Naive thymus-derived CD8-positive, alpha-beta T cell (primary cell): ENCODE measurements at regions not wholly inside any gene's neighbourhood (a gene's known extent, or its start where the extent isn't known, plus 50 kb on each side); places are given as distances from the start of the nearest gene placed in this dataset.
"Not testable (repeated sequence)": the region's sequence is repeated elsewhere in the genome, so short reads cannot be mapped to it uniquely, and the experiment has no call there.

Source experiments
- ATAC-seq, 2 donors: fragments of 150-1000 bp; cut with Tn5 transposase in 1 of 2; sonication (Bioruptor Pico), chemical (Tn5 transposase) in 1 of 2; 1 replicate in 1 of 2; 2 replicates in 1 of 2; pipeline ENCODE4 v1.10.0; 2021; ENCODE audit warnings: mild to moderate bottlenecking in 2 of 2, moderate library complexity in 2 of 2
- POLR2A ChIA-PET: fragments of 350-600 bp; sonication (Branson Sonifier 250); formaldehyde crosslinking; loops from one replicate; lab custom pipeline; 2021; ENCODE audit warnings: antibody characterized with exemption; lab: Charles Lee
- DNase-seq, 10 donors: peaks; one replicate each; pipeline versions ENCODE4 v3.0.0 to v3.0.0-alpha.2; 2020 to 2022
- H3K27ac Mint-ChIP-seq, 10 donors: one replicate each; pipeline ENCODE4 v1.8.0; 2020 to 2022; ENCODE audit warnings: mild to moderate bottlenecking in 10 of 10, mixed read lengths in 10 of 10, moderate library complexity in 4 of 10, inconsistent platforms in 1 of 10
- H3K27me3 Mint-ChIP-seq, 5 donors: one replicate each; pipeline ENCODE4 v1.8.0; 2021 to 2022; ENCODE audit warnings: mixed read lengths in 5 of 5
- H3K36me3 Mint-ChIP-seq, 3 donors: one replicate each; pipeline ENCODE4 v1.8.0; 2020 to 2022; ENCODE audit warnings: mixed read lengths in 3 of 3, mild to moderate bottlenecking in 2 of 3, inconsistent platforms in 1 of 3
- H3K4me1 Mint-ChIP-seq, 4 donors: one replicate each; pipeline ENCODE4 v1.8.0; 2021 to 2022; ENCODE audit warnings: mixed read lengths in 4 of 4
- H3K4me3 Mint-ChIP-seq, 10 donors: one replicate each; pipeline ENCODE4 v1.8.0; 2020 to 2022; ENCODE audit warnings: mild to moderate bottlenecking in 10 of 10, mixed read lengths in 10 of 10, moderate library complexity in 6 of 10, inconsistent platforms in 1 of 10
- H3K9me3 Mint-ChIP-seq, 9 donors: one replicate each; pipeline ENCODE4 v1.8.0; 2020 to 2022; ENCODE audit warnings: mixed read lengths in 9 of 9, mild to moderate bottlenecking in 3 of 9, inconsistent platforms in 1 of 9, moderate library complexity in 1 of 9

DNA sequence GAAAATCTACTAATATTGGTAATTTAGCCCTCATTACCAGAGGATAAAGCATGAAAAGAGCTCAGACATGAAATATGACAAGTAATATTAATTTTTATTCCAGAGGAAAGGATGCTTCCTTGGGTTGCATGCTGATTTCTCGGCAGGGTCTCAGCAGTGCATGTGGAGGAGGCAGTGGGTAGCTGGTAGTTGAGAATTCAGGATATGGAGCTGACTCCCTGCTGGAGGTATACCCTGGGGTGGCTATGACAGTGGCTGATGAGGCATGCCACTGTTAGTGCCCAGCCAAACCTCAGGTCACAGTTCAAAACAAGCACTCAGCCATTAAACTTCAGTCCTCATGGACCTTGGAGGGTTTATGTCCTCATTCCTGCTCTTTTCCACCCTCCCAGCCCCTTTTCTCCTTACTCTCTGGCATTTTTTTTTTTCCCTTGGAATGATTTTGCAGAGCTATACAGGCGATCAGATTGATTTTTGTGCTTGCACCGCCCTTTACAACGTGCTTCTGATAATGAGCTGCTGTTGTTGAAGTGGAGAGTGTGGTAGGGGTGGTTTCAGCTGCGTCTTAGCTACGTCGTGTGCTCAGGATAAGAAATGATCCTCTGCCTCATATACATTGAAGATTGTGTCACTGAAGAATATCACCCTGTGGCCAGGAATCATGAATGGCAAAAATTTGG lies 761.9 kb upstream of the MMS22L start:
- H3K36me3 Mint-ChIP-seq = no peaks in the 10 kb centered on the region
- H3K27ac Mint-ChIP-seq = no peak overlapping the region
- H3K9me3 Mint-ChIP-seq = peaks cover 0 to 9% (median 0%) of the 10 kb centered on the region in 9 donors
- peaks cover 0 to 12% (median 0%) of the 10 kb centered on the region in 5 donors for H3K27me3 Mint-ChIP-seq
- DNase-seq (no peak), ATAC-seq (no peak)
- no peaks in the 10 kb centered on the region for H3K4me1 Mint-ChIP-seq
- POLR2A ChIA-PET = no interaction called here
- H3K4me3 Mint-ChIP-seq = no peak overlapping the region

- ATAC-seq (no peak), DNase-seq (no peak)
- Mint-ChIP-seq H3K27ac (no peak overlapping the region), H3K36me3 (no peaks in the 10 kb centered on the region), H3K9me3 (peaks cover 0 to 9% (median 0%) of the 10 kb centered on the region in 9 donors), H3K4me1 (no peaks in the 10 kb centered on the region), H3K4me3 (no peak overlapping the region), H3K27me3 (no peaks in the 10 kb centered on the region)
- POLR2A ChIA-PET = no interaction called here
These were observed 764.1 kb upstream of the MMS22L start for GRCh38 chr6:98047164-98047563.

GRCh38 chr6:98047871-98048270 lies 764.9 kb upstream of the MMS22L start:
- no peaks in the 10 kb centered on the region for H3K4me1 Mint-ChIP-seq
- DNase-seq (no peak), ATAC-seq (no peak)
- H3K9me3 Mint-ChIP-seq = peaks cover 0 to 9% (median 0%) of the 10 kb centered on the region in 9 donors
- H3K36me3 Mint-ChIP-seq = no peaks in the 10 kb centered on the region
- no peak overlapping the region for H3K27ac Mint-ChIP-seq
- POLR2A ChIA-PET = no interaction called here
- H3K4me3 Mint-ChIP-seq = no peak overlapping the region
- no peaks in the 10 kb centered on the region for H3K27me3 Mint-ChIP-seq

GRCh38 chr6:98054453-98054852 lies 771.4 kb upstream of the MMS22L start:
- Mint-ChIP-seq H3K27me3 (no peaks in the 10 kb centered on the region), H3K4me3 (no peak overlapping the region), H3K27ac (no peak overlapping the region), H3K36me3 (no peaks in the 10 kb centered on the region), H3K9me3 (peaks cover 0 to 4% (median 0%) of the 10 kb centered on the region in 9 donors), H3K4me1 (no peaks in the 10 kb centered on the region)
- DNase-seq (no peak), ATAC-seq (no peak)
- POLR2A ChIA-PET = no interaction called here

GRCh38 chr6:98056955-98057354 lies 773.9 kb upstream of the MMS22L start:
- no peaks in the 10 kb centered on the region for H3K27me3 Mint-ChIP-seq
- POLR2A ChIA-PET = no interaction called here

DNA sequence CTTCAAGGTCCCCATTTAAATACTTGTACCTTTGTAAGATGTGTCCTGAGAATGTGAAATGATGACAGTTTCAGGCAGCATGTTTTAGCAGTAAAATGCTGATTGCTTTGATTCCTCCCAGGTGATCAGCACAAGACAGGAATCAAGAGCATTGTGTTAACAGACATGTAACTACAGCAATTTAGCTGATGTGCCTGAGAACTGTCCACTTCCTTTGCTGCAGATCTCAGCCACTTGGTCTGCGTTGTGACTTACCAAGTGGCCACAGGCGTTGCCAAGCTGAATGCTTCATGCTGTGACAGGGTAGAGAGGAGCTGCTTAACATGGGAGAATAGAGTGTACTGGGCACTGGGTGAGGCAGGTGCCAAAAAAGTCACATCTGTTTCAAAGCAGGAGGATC lies 767.0 kb upstream of the POU3F2 start:
- Mint-ChIP-seq H3K9me3 (peaks cover 2 to 21% (median 6%) of the 10 kb centered on the region in 9 donors), H3K36me3 (no peaks in the 10 kb centered on the region), H3K27me3 (peaks cover 0 to 3% (median 0%) of the 10 kb centered on the region in 5 donors), H3K4me1 (no peaks in the 10 kb centered on the region), H3K27ac (no peak overlapping the region), H3K4me3 (no peak overlapping the region)
- ATAC-seq (no peak), DNase-seq (no peak)
- POLR2A ChIA-PET = no interaction called here

More at GRCh38 chr6:98056955-98057354, 773.9 kb upstream of the MMS22L start:
- DNase-seq (no peak), ATAC-seq (no peak)
- Mint-ChIP-seq H3K36me3 (no peaks in the 10 kb centered on the region), H3K4me1 (no peaks in the 10 kb centered on the region), H3K9me3 (peaks cover 0 to 6% (median 0%) of the 10 kb centered on the region in 9 donors), H3K27ac (no peak overlapping the region), H3K4me3 (no peak overlapping the region)

DNA sequence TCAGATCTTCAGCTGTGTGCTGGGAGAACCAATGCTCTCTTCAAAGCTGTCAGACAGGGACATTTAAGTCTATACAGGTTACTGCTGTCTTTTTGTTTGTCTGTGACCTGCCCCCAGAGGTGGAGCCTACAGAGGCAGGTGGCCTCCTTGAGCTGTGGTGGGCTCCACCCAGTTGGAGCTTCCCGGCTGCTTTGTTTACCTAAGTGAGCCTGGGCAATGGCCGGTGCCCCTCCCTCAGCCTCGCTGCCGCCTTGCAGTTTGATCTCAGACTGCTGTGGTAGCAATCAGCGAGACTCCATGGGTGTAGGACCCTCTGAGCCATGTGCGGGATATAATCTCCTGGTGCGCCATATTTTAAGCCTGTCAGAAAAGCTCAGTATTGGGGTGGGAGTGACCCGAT lies 745.8 kb upstream of the POU3F2 start:
- H3K27ac Mint-ChIP-seq, POLR2A ChIA-PET, H3K4me3 Mint-ChIP-seq, DNase-seq, H3K27me3 Mint-ChIP-seq, H3K4me1 Mint-ChIP-seq, ATAC-seq, H3K36me3 Mint-ChIP-seq: not testable (repeated sequence)
- H3K9me3 Mint-ChIP-seq = peaks cover 8 to 40% (median 11%) of the 10 kb centered on the region in 9 donors

DNA sequence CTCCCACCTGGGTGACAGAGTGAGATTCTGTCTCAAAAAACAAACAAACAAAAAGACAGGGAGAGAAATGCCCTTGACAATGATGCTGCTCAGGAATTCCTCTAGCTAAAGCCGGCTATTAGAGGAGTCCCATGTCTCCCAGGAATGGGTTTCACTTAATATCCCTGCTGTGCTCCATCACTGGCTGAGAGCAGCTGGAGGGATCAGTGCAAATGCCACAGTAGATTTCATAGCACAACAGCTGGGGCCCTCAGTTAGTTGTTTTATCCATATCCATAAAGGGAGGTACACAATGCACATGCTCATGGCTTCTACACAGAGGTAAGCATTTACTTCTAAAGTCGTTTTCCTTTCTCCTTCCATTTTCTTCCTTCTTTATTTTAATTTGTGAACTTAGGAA lies 742.0 kb upstream of the POU3F2 start:
- Mint-ChIP-seq H3K27me3 (no peaks in the 10 kb centered on the region), H3K9me3 (peaks cover 3 to 22% (median 5%) of the 10 kb centered on the region in 9 donors), H3K4me3 (no peak overlapping the region), H3K27ac (no peak overlapping the region), H3K4me1 (no peaks in the 10 kb centered on the region), H3K36me3 (no peaks in the 10 kb centered on the region)
- POLR2A ChIA-PET = interaction anchor here (0.6 kb wide), 1 partner anchor 518 kb away, joined by 3 read pairs; no protein-coding TSS in a partner anchor
- ATAC-seq = no peak
- no peak for DNase-seq

DNA sequence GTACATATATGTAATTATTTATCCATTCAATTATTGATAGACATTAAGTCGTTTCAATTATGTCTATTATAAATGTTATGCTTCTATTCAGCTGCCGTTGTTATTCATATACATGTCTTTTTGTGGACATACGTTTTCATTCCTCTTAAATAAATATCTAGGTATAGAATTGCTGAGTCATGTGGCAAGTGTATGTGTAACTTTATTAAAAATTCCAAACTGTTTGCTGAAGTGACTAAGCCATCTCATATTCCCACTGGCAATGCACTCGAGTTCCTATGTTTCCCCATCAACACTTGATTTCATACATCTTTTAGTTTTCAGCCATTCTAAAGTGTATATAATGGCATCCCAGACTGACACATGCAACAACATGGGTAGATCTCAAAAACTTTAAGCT lies 739.7 kb upstream of the POU3F2 start:
- H3K9me3 Mint-ChIP-seq = peaks cover 0 to 11% (median 2%) of the 10 kb centered on the region in 9 donors
- H3K36me3 Mint-ChIP-seq = no peaks in the 10 kb centered on the region
- POLR2A ChIA-PET = no interaction called here
- DNase-seq = no peak
- no peak for ATAC-seq
- no peaks in the 10 kb centered on the region for H3K27me3 Mint-ChIP-seq
- H3K27ac Mint-ChIP-seq = no peak overlapping the region
- H3K4me1 Mint-ChIP-seq = no peaks in the 10 kb centered on the region
- H3K4me3 Mint-ChIP-seq = no peak overlapping the region

DNA sequence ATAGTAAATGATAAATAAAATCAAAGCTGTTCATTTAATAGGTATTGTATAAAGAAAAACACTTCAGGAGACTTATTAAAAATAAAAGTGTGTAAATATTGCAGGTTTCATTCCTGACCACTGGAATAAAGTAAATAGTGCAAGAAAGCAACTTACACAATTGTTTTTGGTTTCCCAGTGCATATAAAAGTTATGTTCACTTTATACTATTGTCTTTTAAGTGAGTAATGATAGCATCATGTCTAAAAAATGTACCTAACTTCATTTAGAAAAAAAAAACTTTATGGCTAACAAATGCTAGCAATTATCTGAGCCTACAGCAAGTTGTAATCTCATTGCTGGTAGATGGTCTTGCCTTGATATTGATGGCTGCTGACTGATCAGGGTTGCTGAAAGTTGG lies 726.6 kb upstream of the POU3F2 start:
- no peak for DNase-seq
- H3K27ac Mint-ChIP-seq = no peak overlapping the region
- peaks cover 0 to 7% (median 0%) of the 10 kb centered on the region in 3 donors for H3K36me3 Mint-ChIP-seq
- ATAC-seq = no peak
- POLR2A ChIA-PET = interaction anchor here (0.7 kb wide), 1 partner anchor 17 kb away, joined by 3 read pairs; no protein-coding TSS in a partner anchor
- no peaks in the 10 kb centered on the region for H3K4me1 Mint-ChIP-seq
- H3K27me3 Mint-ChIP-seq = no peaks in the 10 kb centered on the region
- H3K4me3 Mint-ChIP-seq = no peak overlapping the region
- peaks cover 2 to 35% (median 16%) of the 10 kb centered on the region in 9 donors for H3K9me3 Mint-ChIP-seq

GRCh38 chr6:98116455-98116854 lies 717.9 kb upstream of the POU3F2 start:
- DNase-seq (no peak), ATAC-seq (no peak)
- H3K36me3 Mint-ChIP-seq = no peaks in the 10 kb centered on the region
- H3K4me3 Mint-ChIP-seq = no peak overlapping the region
- no peaks in the 10 kb centered on the region for H3K4me1 Mint-ChIP-seq
- H3K27ac Mint-ChIP-seq = no peak overlapping the region
- POLR2A ChIA-PET = no interaction called here
- H3K9me3 Mint-ChIP-seq = peaks cover 0 to 11% (median 4%) of the 10 kb centered on the region in 9 donors
- peaks cover 0 to 4% (median 0%) of the 10 kb centered on the region in 5 donors for H3K27me3 Mint-ChIP-seq

GRCh38 chr6:98117068-98117467 lies 717.3 kb upstream of the POU3F2 start:
- DNase-seq (no peak), ATAC-seq (no peak)
- peaks cover 0 to 11% (median 0%) of the 10 kb centered on the region in 9 donors for H3K9me3 Mint-ChIP-seq
- no peaks in the 10 kb centered on the region for H3K36me3 Mint-ChIP-seq
- H3K4me1 Mint-ChIP-seq = no peaks in the 10 kb centered on the region
- peaks cover 0 to 4% (median 0%) of the 10 kb centered on the region in 5 donors for H3K27me3 Mint-ChIP-seq
- H3K4me3 Mint-ChIP-seq = no peak overlapping the region
- POLR2A ChIA-PET = no interaction called here
- no peak overlapping the region for H3K27ac Mint-ChIP-seq

DNA sequence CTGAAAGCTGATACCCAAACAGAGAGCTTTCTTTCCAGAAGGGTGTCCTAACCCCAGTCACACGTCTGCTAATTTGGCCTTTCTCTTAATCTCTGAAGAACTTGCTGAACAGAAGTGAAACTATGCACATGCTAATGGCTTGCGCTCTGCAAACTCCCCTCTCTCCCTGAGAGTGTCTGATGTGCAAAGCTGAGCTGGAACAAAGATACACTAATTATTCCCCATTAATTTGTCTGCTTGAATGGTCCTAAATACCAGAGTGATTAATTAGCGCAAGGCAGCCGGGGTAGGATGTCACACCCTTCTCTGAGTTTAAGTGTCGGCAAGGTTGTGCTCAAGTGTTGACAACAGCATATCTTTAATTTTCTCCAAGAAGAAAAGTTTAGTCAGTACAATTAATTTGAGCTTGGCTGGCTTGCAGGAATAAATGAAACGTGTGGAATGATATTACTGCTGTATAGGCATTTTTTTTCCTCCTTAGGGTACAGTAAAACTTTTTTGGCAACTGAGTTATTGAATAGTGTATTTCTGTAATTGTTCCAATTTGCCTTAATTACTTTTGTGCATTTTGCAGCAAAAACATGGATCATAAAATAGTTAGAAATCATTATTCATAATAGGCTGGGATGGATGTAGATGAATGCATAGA lies 715.9 kb upstream of the POU3F2 start:
- Mint-ChIP-seq H3K36me3 (no peaks in the 10 kb centered on the region), H3K4me3 (no peak overlapping the region), H3K27me3 (peaks cover 0 to 4% (median 0%) of the 10 kb centered on the region in 5 donors), H3K9me3 (peaks cover 0 to 11% (median 0%) of the 10 kb centered on the region in 9 donors), H3K4me1 (no peaks in the 10 kb centered on the region), H3K27ac (no peak overlapping the region)
- ATAC-seq (no peak), DNase-seq (no peak)
- POLR2A ChIA-PET = no interaction called here
